ENCODE measurements at regions not wholly inside any gene's neighbourhood (a gene's known extent, or its start where the extent isn't known, plus 50 kb on each side); places are given as distances from the start of the nearest gene placed in this dataset.

DNA sequence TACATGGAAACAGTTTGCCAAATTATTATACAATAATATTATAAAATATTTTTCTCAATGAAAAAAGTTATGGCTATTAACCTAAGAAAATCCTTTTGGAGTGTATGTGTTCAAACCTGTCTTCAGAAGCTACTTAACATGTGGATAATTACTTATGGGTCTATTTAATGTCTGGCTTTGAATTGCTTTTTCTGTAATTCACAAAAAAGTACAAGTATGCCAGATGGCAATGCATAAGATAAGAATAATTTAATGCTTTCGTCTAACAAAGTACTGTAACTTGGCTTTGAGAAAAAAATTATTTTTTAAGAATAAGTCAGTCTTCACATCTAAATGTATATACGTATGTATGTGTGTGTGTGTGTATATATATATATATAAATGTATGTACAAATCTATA, 1073.0 kb downstream of the TDRD15 start:
- DNase-seq (ENCODE audit: extremely low read depth, insufficient read length), result no peak
- H3K27me3 ChIP-seq (replicated peaks; ENCODE audit: control insufficient read depth, insufficient read depth, low read length), result no peaks in the 10 kb centered on the region

GRCh38 chr2:22198381-22199283, 1074.9 kb downstream of the TDRD15 start:
- no peak overlapping the region for H3K4me3 ChIP-seq (replicated peaks; ENCODE audit: low read depth, low read length)
- TF ChIP-seq, protein P1, sequence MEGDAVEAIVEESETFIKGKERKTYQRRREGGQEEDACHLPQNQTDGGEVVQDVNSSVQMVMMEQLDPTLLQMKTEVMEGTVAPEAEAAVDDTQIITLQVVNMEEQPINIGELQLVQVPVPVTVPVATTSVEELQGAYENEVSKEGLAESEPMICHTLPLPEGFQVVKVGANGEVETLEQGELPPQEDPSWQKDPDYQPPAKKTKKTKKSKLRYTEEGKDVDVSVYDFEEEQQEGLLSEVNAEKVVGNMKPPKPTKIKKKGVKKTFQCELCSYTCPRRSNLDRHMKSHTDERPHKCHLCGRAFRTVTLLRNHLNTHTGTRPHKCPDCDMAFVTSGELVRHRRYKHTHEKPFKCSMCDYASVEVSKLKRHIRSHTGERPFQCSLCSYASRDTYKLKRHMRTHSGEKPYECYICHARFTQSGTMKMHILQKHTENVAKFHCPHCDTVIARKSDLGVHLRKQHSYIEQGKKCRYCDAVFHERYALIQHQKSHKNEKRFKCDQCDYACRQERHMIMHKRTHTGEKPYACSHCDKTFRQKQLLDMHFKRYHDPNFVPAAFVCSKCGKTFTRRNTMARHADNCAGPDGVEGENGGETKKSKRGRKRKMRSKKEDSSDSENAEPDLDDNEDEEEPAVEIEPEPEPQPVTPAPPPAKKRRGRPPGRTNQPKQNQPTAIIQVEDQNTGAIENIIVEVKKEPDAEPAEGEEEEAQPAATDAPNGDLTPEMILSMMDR (IDR thresholded peaks at IDR 0.05; ENCODE audit: insufficient read depth, low read length, poor library complexity, severe bottlenecking), result no peak
- DNase-seq (ENCODE audit: extremely low read depth, insufficient read length), result no peak
- no peaks in the 10 kb centered on the region for H3K27me3 ChIP-seq (replicated peaks; ENCODE audit: control insufficient read depth, insufficient read depth, low read length)
- no peaks in the 10 kb centered on the region for H3K36me3 ChIP-seq (ENCODE audit: control insufficient read depth, insufficient read depth, low read length)

More for the DNA sequence above, 1073.0 kb downstream of the TDRD15 start:
- TF ChIP-seq, protein P1 (IDR thresholded peaks at IDR 0.05; ENCODE audit: insufficient read depth, low read length, poor library complexity, severe bottlenecking), result no peak
- no peaks in the 10 kb centered on the region for H3K36me3 ChIP-seq (ENCODE audit: control insufficient read depth, insufficient read depth, low read length)
- H3K4me3 ChIP-seq (replicated peaks; ENCODE audit: low read depth, low read length), result no peak overlapping the region

GRCh38 chr2:22199994-22200393, 1076.2 kb downstream of the TDRD15 start:
- TF ChIP-seq, protein P1 (IDR thresholded peaks at IDR 0.05; ENCODE audit: insufficient read depth, low read length, poor library complexity, severe bottlenecking), result no peak
- Histone ChIP-seq H3K36me3 (ENCODE audit: control insufficient read depth, insufficient read depth, low read length) (no peaks in the 10 kb centered on the region), H3K4me3 (replicated peaks; ENCODE audit: low read depth, low read length) (no peak overlapping the region), H3K27me3 (replicated peaks; ENCODE audit: control insufficient read depth, insufficient read depth, low read length) (no peaks in the 10 kb centered on the region)
- DNase-seq (ENCODE audit: extremely low read depth, insufficient read length), result no peak

DNA sequence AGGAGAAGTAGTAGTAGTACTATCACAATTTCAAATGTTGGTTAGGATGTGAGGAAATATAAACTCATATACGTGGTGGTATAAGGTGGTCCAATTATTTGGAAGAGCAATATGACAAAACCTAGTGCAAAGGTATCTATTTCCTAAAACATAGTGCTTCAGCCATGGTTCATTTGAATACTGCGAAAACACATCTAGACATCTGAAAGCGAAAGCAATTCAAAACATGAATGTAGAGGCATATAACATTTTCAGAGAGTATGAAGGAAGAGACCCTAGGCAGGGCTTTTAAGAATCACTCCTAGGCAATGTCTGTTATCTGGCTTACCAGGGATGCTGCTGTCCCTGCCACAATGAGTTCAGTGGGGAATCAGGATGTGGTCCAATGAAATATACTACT, 1085.8 kb downstream of the TDRD15 start:
- TF ChIP-seq, protein P1 (IDR thresholded peaks at IDR 0.05; ENCODE audit: insufficient read depth, low read length, poor library complexity, severe bottlenecking), result no peak
- Histone ChIP-seq H3K36me3 (ENCODE audit: control insufficient read depth, insufficient read depth, low read length) (no peaks in the 10 kb centered on the region), H3K4me3 (replicated peaks; ENCODE audit: low read depth, low read length) (no peak overlapping the region), H3K27me3 (replicated peaks; ENCODE audit: control insufficient read depth, insufficient read depth, low read length) (no peaks in the 10 kb centered on the region)
- no peak for DNase-seq (ENCODE audit: extremely low read depth, insufficient read length)

- TF ChIP-seq, protein P1 (IDR thresholded peaks at IDR 0.05; ENCODE audit: insufficient read depth, low read length, poor library complexity, severe bottlenecking), result no peak
- no peak overlapping the region for H3K4me3 ChIP-seq (replicated peaks; ENCODE audit: low read depth, low read length)
- H3K27me3 ChIP-seq (replicated peaks; ENCODE audit: control insufficient read depth, insufficient read depth, low read length), result no peaks in the 10 kb centered on the region
- H3K36me3 ChIP-seq (ENCODE audit: control insufficient read depth, insufficient read depth, low read length), result no peaks in the 10 kb centered on the region
- DNase-seq (ENCODE audit: extremely low read depth, insufficient read length), result no peak
These were observed 1089.5 kb downstream of the TDRD15 start for GRCh38 chr2:22213237-22213636.
